GM12878 (cell line): ENCODE measurements at regions not wholly inside any gene's neighbourhood (a gene's known extent, or its start where the extent isn't known, plus 50 kb on each side); places are given as distances from the start of the nearest gene placed in this dataset.

ENCODE experiments used
- ATAC-seq: fragments of 200-7000 bp; cut with Tn5 transposase; 3 replicates; pipeline ENCODE4 v1.9.1; 2020; ENCODE audit warnings: mild to moderate bottlenecking, moderate library complexity
- BruUV-seq: library from RNA; stranded (reverse); fragments of 400-500 nt; replicated peaks from 2 replicates; lab custom pipeline; 2021; lab: Mats Ljungman, UMichigan
- CTCF ChIA-PET: fragments of 300-600 bp; sonication (Branson Sonifier 250); formaldehyde crosslinking; extraction: SDS; loops from one replicate; lab custom pipeline; 2021; ENCODE audit warnings: inconsistent platforms; lab: Yijun Ruan, JAX
- POLR2A ChIA-PET: fragments of 350-600 bp; formaldehyde crosslinking; extraction: SDS; loops from one replicate; lab custom pipeline; 2021; ENCODE audit warnings: inconsistent platforms; lab: Charles Lee
- RAD21 ChIA-PET: fragments of 300-600 bp; sonication (Branson Sonifier 250); formaldehyde crosslinking; loops from one replicate; lab custom pipeline; 2023; ENCODE audit warnings: antibody characterized with exemption; ENCODE audit not compliant: unreplicated experiment; lab: Charles Lee
- SMC1A ChIA-PET: fragments of 300-600 bp; sonication (Branson Sonifier 250); formaldehyde crosslinking; loops from one replicate; lab custom pipeline; 2023; ENCODE audit not compliant: unreplicated experiment, uncharacterized antibody; lab: Charles Lee
- DNase-seq: peaks from one replicate; pipeline ENCODE4 v3.0.0-alpha.2; 2011; ENCODE audit warnings: low read depth, low spot score
- FAIRE-seq: peaks from 3 replicates; lab custom pipeline; 2011; peaks lifted over from hg19 to GRCh38; lab: Jason Lieb, UNC
- H2AFZ ChIP-seq: 2 replicates; pipeline ENCODE4 v1.6.0; 2011; ENCODE audit warnings: low read depth, low read length, control low read depth; ENCODE audit not compliant: control insufficient read depth
- H3K27ac ChIP-seq: 2 replicates; pipeline ENCODE4 v1.5.1; 2011; ENCODE audit warnings: control low read depth; ENCODE audit not compliant: control insufficient read depth, insufficient read depth
- H3K27me3 ChIP-seq, 2 experiments: replicated peaks in 1 of 2; 2 replicates each; pipeline versions ENCODE4 v1.6.0 to v1.6.1; 2011; ENCODE audit warnings: low read length in 1 of 2; ENCODE audit not compliant: control insufficient read depth in 2 of 2, insufficient read depth in 2 of 2
- H3K36me3 ChIP-seq, 2 experiments: 2 replicates each; pipeline ENCODE4 v1.5.1; 2011; ENCODE audit warnings: low read length in 1 of 2; ENCODE audit not compliant: control insufficient read depth in 2 of 2, insufficient read depth in 2 of 2
- H3K4me1 ChIP-seq: 2 replicates; pipeline ENCODE4 v1.6.1; 2011; ENCODE audit warnings: mild to moderate bottlenecking, low read length, moderate library complexity, mixed read lengths; ENCODE audit not compliant: control insufficient read depth, insufficient read depth
- H3K4me2 ChIP-seq: 2 replicates; pipeline ENCODE4 v1.6.0; 2011; ENCODE audit warnings: control low read depth; ENCODE audit not compliant: control insufficient read depth, insufficient read depth
- H3K4me3 ChIP-seq: fragments of 200-600 bp; sonication (generic); 2 replicates; pipeline ENCODE4 v1.5.1; 2016
- H3K79me2 ChIP-seq: 2 replicates; pipeline ENCODE4 v1.6.0; 2011; ENCODE audit warnings: low read length; ENCODE audit not compliant: control insufficient read depth, insufficient read depth
- H3K9ac ChIP-seq: 2 replicates; pipeline ENCODE4 v1.8.0; 2011; ENCODE audit warnings: low read length, control low read depth, mixed read lengths; ENCODE audit not compliant: control insufficient read depth, insufficient read depth
- H3K9me3 ChIP-seq: replicated peaks from 3 replicates; pipeline ENCODE4 v1.5.1; 2011; ENCODE audit warnings: mild to moderate bottlenecking, low read length; ENCODE audit not compliant: control insufficient read depth, insufficient read depth
- H4K20me1 ChIP-seq: 2 replicates; pipeline ENCODE4 v1.6.0; 2011; ENCODE audit not compliant: control insufficient read depth, insufficient read depth
- ATF7 ChIP-seq: fragments of 450-650 bp; IDR thresholded peaks from 2 replicates; pipeline ENCODE4 v1.6.1; 2016; ENCODE audit warnings: low read depth, mild to moderate bottlenecking
- CHD1 ChIP-seq: IDR thresholded peaks from 2 replicates; pipeline ENCODE4 v1.6.1; 2012; ENCODE audit warnings: low read depth, low read length, improper control_type of control experiment
- CHD2 ChIP-seq: IDR thresholded peaks from 2 replicates; pipeline ENCODE4 v1.6.1; 2011; ENCODE audit warnings: low read depth, low read length, improper control_type of control experiment, borderline replicate concordance
- EGR1 ChIP-seq, 2 experiments: IDR thresholded peaks; 1 replicate in 1 of 2; 2 replicates in 1 of 2; pipeline ENCODE4 v1.6.1; 2011 to 2012; ENCODE audit warnings: low read depth in 2 of 2, low read length in 2 of 2, borderline replicate concordance in 1 of 2, mild to moderate bottlenecking in 1 of 2, moderate library complexity in 1 of 2
- ETV6 ChIP-seq, 2 experiments: fragments of 450-650 bp in 1 of 2; IDR thresholded peaks in 1 of 2; conservative IDR thresholded peaks in 1 of 2; 2 replicates each; pipeline ENCODE4 v1.6.1; 2014; ENCODE audit warnings: antibody characterized with exemption in 1 of 2, borderline replicate concordance in 1 of 2, low read depth in 1 of 2, mild to moderate bottlenecking in 1 of 2, moderate library complexity in 1 of 2
- GATAD2B ChIP-seq: fragments of 450-650 bp; conservative IDR thresholded peaks from 2 replicates; pipeline ENCODE4 v1.6.1; 2017; ENCODE audit warnings: low read depth, mild to moderate bottlenecking, moderate library complexity
- IRF3 ChIP-seq: fragments of 450-650 bp; IDR thresholded peaks from 2 replicates; pipeline ENCODE4 v1.6.1; 2014; ENCODE audit warnings: mild to moderate bottlenecking
- MXI1 ChIP-seq: fragments of 150-350 bp; IDR thresholded peaks from 2 replicates; pipeline ENCODE4 v1.6.1; 2011; ENCODE audit warnings: low read depth, mild to moderate bottlenecking, inconsistent platforms, low read length, improper control_type of control experiment
- PML ChIP-seq: IDR thresholded peaks from 2 replicates; pipeline ENCODE4 v1.6.1; 2012; ENCODE audit warnings: low read length, inconsistent platforms
- SMAD1 ChIP-seq: fragments of 450-650 bp; IDR thresholded peaks from 2 replicates; pipeline ENCODE4 v1.6.1; 2018; ENCODE audit warnings: mild to moderate bottlenecking, low read depth; ENCODE audit not compliant: partially characterized antibody
- SMARCA5 ChIP-seq: fragments of 450-650 bp; IDR thresholded peaks from 2 replicates; pipeline ENCODE4 v1.6.1; 2017; ENCODE audit warnings: mild to moderate bottlenecking
- SREBF2 ChIP-seq: IDR thresholded peaks from 2 replicates; pipeline ENCODE4 v1.6.1; 2012; ENCODE audit warnings: mild to moderate bottlenecking, low read length
- ZZZ3 ChIP-seq: IDR thresholded peaks from 2 replicates; pipeline ENCODE4 v1.6.1; 2011; ENCODE audit warnings: low read depth; ENCODE audit not compliant: control insufficient read depth, insufficient read length
- WGBS: methylation state at CpG from one replicate; pipeline ENCODE4 v1.1.6; 2016; ENCODE audit warnings: low lambda C conversion rate; ENCODE audit not compliant: insufficient replicate concordance, insufficient coverage; ENCODE audit errors: missing lambda C conversion rate; 5-methylcytosine and 5-hydroxymethylcytosine counted together
- in situ Hi-C: fragments of 300-500 bp; cut with MboI; formaldehyde crosslinking; loops from 9 replicates; pipeline ENCODE4 v1.14.3; 2018; ENCODE audit warnings: mixed read lengths
- intact Hi-C: fragments of 100-400 bp; cut with micrococcal nuclease; formaldehyde crosslinking; loops from one replicate; pipeline ENCODE4 v1.14.2; 2022; ENCODE audit not compliant: unreplicated experiment
- TF ChIP-seq, protein P1 (sequence below): IDR thresholded peaks from 2 replicates; pipeline ENCODE4 v1.6.1; 2011; ENCODE audit warnings: mild to moderate bottlenecking, low read depth, low read length, moderate library complexity; ENCODE audit not compliant: insufficient replicate concordance

GRCh38 chrX:13123247-13123856, 78.9 kb upstream of the FAM9C start:
- ChIA-PET RAD21 (no interaction called here), CTCF (no interaction called here)
- Histone ChIP-seq H3K9me3 (no peaks in the 10 kb centered on the region), H3K27me3 (no peaks in the 10 kb centered on the region), H3K9ac (no peak overlapping the region), H3K36me3 (no peaks in the 10 kb centered on the region), H2AFZ (0 out of 2 replicates have a peak overlapping the region, but pooled peaks have one; percentile 10), H3K4me1 (peaks cover 9% of the 10 kb centered on the region), H3K4me3 (no peak overlapping the region)
- intact Hi-C loops: no loop called here
- in situ Hi-C loops: no loop called here
- no TSS peak for BruUV-seq
- DNase-seq: no peak
- no peak for FAIRE-seq
- TF ChIP-seq, protein P1, sequence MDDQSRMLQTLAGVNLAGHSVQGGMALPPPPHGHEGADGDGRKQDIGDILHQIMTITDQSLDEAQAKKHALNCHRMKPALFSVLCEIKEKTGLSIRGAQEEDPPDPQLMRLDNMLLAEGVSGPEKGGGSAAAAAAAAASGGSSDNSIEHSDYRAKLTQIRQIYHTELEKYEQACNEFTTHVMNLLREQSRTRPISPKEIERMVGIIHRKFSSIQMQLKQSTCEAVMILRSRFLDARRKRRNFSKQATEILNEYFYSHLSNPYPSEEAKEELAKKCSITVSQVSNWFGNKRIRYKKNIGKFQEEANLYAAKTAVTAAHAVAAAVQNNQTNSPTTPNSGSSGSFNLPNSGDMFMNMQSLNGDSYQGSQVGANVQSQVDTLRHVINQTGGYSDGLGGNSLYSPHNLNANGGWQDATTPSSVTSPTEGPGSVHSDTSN: no peak
- no peak for TF ChIP-seq ATF7
- no peak for TF ChIP-seq CHD1
- TF ChIP-seq MXI1: no peak
- no peak for TF ChIP-seq SMARCA5
- TF ChIP-seq SREBF2: no peak
- no peak for TF ChIP-seq SMAD1
- TF ChIP-seq PML: no peak
- no peak for TF ChIP-seq GATAD2B
- no peak for TF ChIP-seq CHD2
- no peak for TF ChIP-seq IRF3
- TF ChIP-seq ZZZ3: no peak
- TF ChIP-seq ETV6 (conservative IDR thresholded peaks at IDR 0.05 in 1 of 2, IDR thresholded peaks at IDR 0.05 in 1 of 2; ENCODE audit: borderline replicate concordance in 1 of 2, low read depth in 1 of 2): no peak
- no peak for TF ChIP-seq EGR1 (IDR thresholded peaks at IDR 0.05; ENCODE audit: borderline replicate concordance in 1 of 2, low read depth in 2 of 2, low read length in 2 of 2)
- TF ChIP-seq, all 136 proteins: peak for 0
- 47% methylated on average over 5 of the region's 5 CpGs for WGBS
- H3K27ac ChIP-seq: no peak overlapping the region
- H3K4me2 ChIP-seq: no peak overlapping the region
- ChIA-PET SMC1A (interaction anchor here (0.7 to 1.7 kb wide), 4 partner anchors 11 to 212 kb away, joined by 3 to 6 read pairs (median 4); no protein-coding TSS in a partner anchor), POLR2A (no interaction called here)
- no peak for ATAC-seq
- H4K20me1 ChIP-seq: no peaks in the 10 kb centered on the region
- no peaks in the 10 kb centered on the region for H3K79me2 ChIP-seq
